GM21825 (cell line): ENCODE measurements at regions not wholly inside any gene's neighbourhood (a gene's known extent, or its start where the extent isn't known, plus 50 kb on each side); places are given as distances from the start of the nearest gene placed in this dataset.
"Not testable (repeated sequence)": the region's sequence is repeated elsewhere in the genome, so short reads cannot be mapped to it uniquely, and the experiment has no call there.

ENCODE experiments used
- ATAC-seq: cut with Tn5 transposase; IDR thresholded peaks from one replicate; pipeline ENCODE4 v1.9.1; 2021; ENCODE audit warnings: mild to moderate bottlenecking, moderate library complexity; ENCODE audit not compliant: unreplicated experiment

DNA sequence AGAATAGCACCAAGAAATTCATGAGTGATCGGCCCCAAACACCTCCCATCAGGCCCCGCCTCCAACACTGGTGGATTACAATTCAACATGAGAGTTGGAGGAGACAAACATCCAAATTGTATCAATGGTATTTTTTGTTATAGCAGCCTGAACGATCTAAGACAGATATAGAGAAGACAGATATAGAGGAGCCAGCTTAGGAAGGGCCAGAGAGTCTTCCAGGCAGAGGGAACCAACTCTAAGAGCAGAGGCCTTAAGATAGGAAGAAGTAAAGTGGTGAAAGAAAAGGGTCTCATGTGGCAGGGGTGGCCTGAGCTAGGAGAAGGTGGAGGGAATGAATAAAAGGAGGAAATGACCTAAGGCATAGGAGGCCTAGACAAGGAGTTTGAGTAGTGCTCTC, 158.8 kb upstream of the TBL1XR1 start:
- no peak for ATAC-seq

DNA sequence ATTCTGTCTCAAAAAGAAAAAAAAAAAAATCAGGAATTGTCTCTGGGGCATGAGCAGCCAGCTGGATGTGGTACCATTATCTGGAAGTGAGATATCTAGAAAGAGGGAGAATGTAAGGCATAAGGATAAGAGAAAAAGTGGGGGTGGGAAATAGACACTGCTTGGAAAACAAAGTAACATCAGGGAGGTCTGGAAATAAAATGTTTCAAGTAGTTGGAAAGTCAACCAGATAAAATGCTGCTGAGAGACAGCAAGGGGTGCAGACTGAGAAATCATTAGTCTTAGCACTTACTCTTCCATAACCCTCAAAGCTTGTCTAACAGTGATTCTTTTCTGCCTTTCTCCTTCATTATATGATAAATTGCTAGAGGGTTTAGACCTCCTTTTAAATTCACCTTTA, 159.7 kb upstream of the TBL1XR1 start:
- no peak for ATAC-seq

DNA sequence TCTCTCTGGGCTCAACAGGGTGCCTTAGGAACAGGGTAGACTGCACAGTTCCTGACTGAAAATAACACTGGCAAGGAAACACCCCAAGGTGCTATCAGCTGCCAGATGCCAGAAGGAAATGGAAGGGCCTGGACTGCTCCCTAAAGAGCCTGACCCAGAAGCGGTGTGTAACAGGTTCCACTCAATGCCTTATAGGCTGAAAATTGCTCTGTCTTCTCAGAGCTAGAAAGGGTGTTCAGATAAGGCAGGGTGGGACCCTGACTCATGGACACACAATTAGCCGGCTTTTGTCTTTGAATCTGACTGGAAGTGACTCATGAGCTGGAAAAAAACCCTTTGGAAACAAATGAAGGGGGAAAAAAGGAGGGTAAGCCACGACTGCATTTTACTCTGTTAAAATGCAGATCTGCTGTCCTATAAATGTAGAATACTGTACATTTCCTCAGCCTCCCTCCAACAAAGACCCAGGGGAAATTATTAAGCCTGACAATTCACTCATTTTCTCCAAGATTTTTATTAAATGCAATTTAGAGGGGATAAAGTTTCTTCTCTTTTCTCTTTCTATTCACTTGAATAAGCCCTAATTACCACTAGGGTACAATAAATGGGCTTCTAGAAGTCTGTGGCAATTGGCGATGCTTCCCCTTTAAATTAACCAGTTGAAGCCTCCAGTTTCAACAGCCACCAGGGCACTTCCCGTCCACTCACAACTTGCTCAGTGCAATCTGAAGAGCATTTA, 160.2 kb upstream of the TBL1XR1 start:
- no peak for ATAC-seq

DNA sequence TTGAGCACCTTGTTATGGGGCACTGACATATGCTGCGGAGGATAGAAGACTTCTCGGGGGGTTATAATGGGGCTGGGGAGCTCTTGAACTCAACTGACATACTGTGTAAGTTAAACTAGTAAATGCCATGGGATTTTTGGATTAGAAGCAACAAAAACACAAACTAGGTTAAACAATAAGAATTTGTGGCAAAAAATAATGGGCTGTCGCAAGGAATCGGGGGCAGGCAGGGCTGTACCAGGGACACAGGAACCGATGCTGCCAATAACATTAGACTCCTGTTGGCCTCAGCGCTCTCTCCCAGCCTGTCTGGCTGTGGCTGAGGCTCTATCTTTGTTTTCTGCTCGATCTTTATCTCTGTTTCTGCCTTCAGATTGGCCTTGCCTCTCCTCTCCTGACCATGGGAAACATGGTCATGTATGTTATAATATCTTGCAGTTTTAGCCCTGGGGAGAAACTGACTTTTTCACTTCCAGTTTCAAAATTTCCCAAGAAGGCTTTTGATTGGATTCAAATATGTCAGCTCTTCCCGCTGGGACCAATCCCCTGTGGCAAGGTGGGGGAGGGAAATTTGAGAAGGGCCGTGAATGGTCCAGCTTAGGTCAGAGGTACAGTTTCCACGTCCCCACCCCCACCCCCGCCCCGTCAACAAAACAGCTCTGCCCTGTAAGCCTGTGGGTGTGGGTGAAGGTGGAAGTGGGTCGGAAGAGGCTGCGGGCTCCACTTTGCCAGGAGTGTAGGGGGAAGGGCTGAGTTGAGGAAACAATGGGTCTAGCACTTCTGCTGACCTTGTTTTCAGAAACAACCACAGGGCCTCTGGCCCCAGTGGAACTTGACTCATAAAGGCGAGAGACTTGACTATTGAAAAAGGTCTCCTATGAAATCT, 161.1 kb upstream of the TBL1XR1 start:
- ATAC-seq: peak; percentile 46

DNA sequence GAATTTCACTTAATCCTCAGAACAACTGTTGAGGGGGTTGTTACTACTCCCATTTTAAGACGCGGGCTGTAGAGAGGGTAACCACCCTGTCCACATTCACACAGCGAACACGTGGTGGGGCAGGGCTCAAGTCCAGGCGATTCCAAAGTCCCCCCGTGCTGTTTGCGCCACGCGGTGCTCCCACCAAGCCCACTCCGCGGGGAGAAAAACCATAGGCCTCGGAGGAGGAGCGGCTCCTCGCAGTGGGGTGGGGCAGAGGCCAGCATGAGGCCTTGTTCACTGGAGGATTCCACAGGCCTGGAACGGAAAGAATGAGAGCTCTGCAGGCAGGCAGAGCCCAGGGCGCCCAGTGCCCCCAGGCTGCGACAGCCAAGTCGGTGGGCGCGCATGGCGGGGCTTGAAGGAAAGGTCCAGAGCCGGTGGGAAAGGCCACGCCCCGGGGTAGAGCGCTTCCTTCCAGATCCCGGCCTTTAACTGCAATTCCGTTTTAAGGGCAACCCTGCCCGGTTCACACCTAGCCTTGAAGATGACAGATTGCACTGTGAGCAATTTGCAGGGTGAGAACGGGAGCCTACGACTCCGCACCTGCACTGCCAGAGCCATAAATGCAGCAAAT, 161.8 kb upstream of the TBL1XR1 start:
- ATAC-seq: peak; percentile 14

DNA sequence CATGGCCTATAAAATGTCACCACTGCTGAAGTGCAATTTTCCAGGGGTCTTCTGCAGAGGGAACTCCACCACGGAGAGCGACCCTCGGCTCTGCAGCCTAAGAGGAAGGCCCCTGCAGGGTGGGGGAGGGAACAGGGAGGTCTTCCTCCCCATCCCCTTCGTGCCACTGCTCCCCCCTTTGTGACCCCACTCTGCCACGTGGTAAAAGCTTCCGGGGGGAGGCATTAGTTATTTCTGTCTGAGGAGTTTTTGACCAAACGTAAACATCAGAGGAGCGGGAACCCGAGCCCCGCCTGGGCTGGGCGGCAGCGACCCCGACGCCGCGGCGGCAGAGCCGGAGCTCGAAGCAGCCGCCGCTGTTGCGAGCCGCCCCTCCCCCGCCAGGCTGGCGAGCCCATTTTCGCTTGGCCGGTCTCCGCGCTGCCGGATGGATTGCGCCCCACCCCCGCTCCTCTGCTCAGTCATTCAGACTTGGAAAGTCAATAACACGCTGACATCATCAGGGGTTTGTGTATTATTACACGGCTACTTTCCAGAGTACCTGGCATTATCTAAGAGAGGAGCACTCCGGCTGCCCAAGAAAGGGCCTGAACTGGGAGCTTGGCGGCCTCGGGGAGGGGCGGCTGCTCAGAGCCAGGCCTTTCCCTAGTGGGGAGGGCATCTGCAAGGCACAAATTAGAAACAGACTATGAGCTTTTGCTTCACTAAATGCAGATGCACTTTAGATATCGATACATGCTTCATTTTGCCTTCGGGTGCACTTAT, 162.5 kb upstream of the TBL1XR1 start:
- ATAC-seq: peak; percentile 75

DNA sequence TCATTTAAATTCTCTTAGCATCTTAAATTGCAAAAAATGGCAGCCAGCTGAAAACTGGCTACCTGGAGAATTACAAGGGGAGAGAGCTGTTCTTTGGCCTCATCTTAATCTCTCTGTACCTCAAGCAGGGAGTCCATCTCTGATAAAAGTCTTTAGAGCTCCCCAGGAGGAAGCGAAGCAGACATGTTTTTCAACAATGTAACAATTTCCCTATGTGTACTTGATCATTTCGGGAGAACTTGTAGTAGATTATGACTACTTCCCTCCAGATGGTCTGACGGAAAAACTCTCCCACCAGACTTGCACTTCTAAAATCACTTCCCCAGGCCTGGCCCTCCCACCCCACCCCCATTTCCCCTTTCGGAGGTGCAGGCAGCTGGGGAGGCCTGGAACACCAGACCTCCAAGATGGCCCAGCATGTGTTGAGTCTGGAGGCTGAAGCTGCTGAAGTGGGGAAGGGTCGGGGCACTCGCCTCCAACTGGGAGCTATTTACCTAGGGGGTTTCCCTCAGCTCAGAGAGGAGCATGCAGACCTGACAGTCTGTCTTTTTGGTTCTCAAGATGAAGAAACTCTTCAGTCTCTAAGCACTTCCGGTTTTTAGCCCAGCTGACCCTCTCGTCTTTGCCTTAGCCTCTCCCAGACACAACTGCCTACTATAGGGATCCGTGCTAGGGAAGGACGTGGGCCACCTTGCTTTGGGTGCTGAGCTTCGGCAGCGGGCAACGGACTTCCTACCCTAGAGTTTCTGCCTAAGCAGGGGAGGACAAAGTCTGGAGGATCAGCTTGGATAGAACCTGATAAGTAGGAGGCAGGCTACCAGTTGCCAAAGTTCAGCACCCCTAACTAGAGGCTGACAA, 164.0 kb upstream of the TBL1XR1 start:
- ATAC-seq: no peak

DNA sequence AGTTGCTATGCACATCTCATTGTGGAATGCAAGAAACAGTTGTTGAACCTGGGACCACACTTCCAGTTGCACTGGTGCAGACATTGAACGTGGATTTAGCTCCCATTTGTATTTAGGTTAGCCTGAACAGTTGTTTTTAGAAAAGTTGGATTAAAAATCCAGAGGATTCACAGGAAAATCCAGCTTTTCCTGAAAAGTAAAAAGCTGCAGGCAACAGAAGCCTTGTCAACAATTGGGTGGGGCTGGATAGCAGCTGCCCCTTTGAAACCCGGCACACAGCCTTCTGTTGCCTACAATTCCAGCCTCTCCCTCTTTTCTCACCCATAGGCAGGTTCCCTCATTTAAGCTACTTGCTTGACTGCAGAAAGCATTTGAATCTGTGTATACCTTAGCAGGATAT, 165.3 kb upstream of the TBL1XR1 start:
- no peak for ATAC-seq

DNA sequence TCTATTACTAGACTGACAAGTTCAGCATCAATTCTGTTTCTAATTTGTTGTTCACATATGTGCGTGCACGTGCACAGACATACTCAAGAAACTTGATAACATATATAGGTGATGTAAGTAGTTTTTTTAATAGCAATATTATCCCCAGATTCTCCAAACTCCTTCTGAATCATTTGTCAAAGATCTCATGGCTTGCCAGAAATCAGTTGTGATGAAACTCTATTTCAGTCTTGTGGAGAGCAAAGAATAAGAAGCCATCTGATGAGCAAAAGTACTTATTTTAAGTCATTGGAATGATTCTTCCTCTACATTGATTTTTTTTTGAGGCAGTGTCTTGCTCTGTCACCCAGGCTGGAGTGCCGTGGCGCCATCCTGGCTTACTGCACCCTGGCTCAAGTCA, 167.0 kb upstream of the TBL1XR1 start:
- no peak for ATAC-seq

DNA sequence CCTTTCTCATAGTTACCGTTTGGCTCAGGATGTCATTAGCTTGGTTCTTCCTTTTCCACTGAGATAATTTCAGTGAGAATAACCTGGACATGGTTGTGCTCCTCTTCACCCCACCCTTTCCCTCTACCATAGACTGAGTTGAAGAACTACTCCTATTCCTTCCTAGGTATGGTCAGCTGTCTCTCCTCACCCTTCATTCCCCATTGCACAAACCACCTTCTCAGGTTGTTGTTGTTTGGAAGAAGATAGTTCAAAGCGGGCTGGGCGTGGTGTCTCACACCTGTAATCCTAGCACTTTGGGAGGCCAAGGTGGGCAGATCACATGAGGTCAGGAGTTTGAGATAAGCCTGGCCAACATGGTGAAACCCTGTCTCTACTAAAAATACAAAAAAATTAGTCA, 168.0 kb upstream of the TBL1XR1 start:
- ATAC-seq: not testable (repeated sequence)

DNA sequence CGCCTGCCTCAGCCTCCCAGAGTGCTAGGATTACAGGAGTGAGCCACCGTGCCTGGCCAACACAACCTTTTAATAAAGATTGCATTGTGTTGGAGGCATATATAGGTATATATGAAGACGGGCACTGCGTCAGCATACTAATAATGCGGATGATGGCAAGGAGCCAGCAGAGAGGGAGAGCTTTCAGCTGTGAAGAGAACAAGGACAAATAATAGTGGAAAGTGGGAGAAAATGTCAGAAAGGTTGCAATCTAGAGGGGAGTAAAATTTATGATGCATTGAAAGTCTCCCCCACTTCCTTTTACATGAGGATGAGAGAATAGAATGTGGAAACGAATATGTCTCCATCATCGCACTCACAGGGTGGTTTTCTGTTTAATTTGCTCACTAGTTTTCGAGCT, 170.5 kb upstream of the TBL1XR1 start:
- no peak for ATAC-seq

DNA sequence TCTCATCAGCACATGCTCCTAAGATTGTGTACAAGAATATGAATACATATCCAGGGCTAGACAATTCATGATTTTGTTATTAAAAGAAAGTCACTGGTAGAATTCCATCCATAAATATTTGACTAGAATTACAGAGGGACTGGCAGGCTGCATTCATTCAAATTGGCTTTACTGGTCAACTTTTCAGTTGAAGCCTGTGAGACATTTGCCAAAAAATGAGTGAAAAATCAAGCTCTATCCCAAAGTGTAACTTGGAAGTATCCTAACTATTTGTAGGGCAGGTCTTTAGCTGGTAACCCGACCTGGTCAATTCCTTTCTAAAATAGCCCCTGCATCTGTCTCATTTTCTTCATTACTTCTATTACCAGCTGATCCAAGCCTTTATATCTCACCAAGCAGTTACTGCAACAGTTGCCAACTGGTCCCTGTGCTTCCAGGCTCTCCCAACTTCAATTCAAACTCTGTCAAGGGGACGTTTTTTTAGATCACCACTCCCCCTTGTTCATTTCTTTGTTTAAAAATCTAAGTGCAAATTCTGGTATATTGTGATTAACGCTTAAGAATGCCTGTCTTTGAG, 173.1 kb upstream of the TBL1XR1 start:
- ATAC-seq: no peak

DNA sequence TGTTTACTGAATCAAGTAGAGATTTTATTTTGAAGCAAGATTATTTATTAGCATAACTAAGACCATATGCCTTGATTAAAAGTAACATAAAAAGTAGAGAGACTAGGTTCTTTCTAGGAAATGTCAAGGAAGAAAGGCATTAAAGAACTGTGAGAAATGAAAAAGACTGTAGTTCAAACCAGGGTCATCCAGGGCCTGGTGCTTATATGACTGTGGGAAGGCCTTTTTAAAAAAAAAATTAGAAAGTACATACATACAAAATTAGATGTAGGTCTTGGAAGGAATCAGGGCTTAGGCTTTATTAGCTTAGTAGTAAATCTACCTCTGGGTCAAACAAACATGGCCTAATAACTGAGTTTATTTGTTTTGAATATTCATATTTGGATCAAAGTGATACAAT, 173.9 kb upstream of the TBL1XR1 start:
- no peak for ATAC-seq

DNA sequence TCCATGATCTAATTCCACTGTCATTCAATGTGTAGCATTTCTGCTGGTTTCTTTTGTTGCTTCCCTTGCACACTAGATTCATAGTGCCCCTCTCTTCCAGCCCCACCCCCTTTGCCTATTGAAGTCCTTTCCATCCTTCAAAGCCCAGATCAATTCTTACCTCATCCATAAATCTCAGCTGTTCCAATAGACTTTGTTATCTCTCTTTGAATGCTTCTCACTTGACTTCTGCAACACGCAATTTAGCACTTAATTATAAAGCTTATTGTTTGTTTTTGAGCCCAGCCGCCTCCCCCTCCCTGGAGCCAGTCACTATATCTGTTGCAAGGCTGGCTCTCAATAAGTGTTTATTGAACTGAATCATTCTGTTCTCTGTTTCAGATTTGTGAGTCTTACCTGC, 174.6 kb upstream of the TBL1XR1 start:
- no peak for ATAC-seq

DNA sequence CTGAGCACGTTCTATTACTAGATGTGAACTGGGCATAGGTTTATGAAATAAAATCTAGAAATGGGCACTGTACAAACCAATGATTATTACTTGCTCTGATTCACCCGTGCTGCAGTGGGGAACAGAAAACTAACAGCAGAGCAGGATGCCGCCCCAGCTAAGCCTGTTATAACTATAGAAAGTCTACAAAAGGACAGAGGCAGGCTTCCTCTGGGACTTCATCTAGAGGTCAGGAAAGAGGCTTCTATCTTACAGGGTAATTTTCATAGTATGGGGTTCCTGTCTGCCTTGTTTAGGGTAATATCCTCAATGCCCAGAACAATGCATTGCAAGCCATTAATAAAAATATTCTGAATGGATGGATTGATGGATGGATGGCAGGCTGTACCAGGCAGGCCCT, 177.0 kb upstream of the TBL1XR1 start:
- ATAC-seq: no peak

DNA sequence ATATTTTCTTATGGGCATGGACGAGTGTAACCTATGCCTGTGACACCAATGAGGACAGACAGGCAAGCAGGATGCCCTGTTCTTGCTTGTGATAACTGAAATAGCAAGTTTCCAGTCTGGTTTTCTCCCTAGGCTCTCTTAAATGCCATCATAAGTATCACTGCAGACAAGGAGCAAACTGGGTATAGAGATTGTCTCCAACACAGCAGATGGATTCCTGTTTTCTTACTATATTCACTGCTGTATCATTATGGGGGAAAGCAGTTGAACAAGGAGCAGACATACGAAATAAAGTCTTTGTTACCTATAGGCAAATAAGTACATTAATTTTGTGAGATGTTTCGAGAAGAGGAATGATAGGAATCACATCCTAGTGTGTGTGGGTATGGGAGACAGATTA, 178.0 kb upstream of the TBL1XR1 start:
- ATAC-seq: no peak

DNA sequence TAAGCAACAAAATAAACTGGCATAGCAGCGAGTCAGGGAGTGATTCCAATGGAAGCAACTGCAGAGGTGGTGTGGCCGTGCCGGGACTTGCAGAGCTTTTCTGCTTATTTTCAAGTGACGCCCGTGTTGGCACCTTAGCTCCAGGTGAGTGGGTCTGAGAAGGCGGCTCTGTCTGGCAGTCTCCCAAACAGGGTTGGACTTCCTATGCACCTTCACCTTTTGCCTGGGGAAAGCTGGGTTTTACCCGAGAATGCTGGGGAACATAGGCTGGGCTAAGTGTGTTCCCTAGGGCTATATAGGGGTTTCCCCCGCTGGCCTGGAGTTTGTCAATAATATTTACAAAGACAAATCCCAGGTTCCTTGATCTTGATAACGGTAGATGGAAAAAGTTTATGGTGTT, 179.9 kb upstream of the TBL1XR1 start:
- ATAC-seq: no peak

DNA sequence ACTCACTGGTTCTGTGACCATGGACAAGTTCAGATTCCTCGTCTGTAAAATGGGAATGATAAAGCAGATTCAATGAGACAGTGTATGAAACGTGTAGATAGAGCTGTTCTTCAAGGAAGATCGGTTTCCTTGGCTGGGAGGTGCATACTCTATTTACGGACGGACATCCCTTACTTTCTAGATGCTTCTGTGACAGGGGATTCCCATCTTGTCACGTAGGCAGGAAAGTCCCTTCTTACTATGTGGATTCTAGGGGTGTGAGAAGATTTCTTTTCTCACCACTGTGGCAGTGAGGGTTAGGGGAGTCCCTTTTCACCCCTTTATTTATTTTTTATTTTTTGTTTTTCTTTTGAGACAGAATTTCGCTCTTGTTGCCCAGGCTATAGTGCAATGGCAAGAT, 180.9 kb upstream of the TBL1XR1 start:
- peak; percentile 56 for ATAC-seq

DNA sequence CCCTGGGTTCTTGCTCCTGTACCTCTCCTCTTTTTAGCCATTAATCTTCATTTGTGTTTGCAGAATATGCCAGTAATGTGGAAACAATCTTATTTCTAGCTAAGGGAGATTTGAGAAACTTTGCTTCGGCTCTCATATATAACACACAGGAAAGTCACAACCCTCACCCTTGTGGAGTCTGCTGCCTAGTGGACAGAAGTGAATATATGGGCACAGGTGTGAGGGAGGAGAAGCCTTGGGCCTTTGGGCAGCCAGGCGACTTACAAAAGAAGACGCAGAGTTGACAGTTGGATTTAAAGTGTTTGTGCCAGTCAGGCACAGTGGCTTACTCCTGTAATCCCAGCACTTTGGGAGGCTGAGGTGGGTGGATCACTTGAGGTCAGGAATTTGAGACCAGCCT, 181.8 kb upstream of the TBL1XR1 start:
- no peak for ATAC-seq

DNA sequence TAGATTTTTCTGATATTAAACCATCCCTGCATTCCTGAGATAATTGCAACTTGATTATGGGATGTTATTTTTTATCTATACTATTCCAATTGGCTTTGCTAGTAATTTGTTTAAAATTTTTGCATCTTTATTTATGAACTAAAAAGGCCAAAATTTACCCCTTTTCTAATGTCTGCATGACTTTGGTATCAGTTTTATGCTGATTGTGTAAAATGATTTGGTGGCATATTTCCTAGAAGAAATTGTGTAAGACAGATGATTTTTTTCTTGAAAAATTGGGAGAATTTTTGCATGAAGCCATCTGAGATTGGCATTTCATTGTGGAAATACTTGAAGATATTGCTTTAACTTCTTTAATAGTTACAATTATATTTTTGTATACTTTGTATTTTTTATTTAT, 183.8 kb upstream of the TBL1XR1 start:
- no peak for ATAC-seq
